ENCODE measurements at regions not wholly inside any gene's neighbourhood (a gene's known extent, or its start where the extent isn't known, plus 50 kb on each side); places are given as distances from the start of the nearest gene placed in this dataset.

DNA sequence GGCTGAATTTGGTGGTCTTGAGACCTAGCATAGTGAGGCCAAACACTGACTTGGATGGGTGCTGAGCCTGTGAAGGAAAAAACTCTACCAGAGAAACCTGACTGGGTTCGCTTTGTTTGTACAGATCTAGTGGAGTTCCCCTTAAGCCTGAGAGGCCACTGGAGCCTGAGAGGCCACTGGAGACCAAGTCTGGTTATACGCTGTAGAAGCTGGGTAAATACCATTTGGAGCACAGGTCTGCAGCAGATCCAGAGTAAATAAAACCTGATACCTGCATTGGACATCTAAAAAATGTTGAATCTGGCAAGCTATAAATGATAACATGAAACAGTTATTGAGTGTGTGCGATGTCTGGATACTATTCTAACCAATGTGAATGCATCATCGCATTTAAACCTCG is 104.3 kb upstream of the IGSF1 start:
- no peak for TF ChIP-seq CTCF (IDR thresholded peaks at IDR 0.05; ENCODE audit: unreplicated experiment)
- Mint-ChIP-seq H3K27ac (no peak overlapping the region), H3K9me3 (peaks cover 21% of the 10 kb centered on the region), H3K4me1 (no peaks in the 10 kb centered on the region), H3K4me3 (no peak overlapping the region), H3K27me3 (ENCODE audit: low read depth) (no peaks in the 10 kb centered on the region), H3K36me3 (peaks cover 30% of the 10 kb centered on the region)
- no peak for DNase-seq (ENCODE audit: low spot score in 2 of 2, unreplicated experiment in 2 of 2)

- no peak overlapping the region for H3K27ac Mint-ChIP-seq
- no peak overlapping the region for H3K4me3 Mint-ChIP-seq
Observed at GRCh38 chrX:131394384-131394783, 105.3 kb upstream of the IGSF1 start.

GRCh38 chrX:131397891-131398290 is 108.8 kb upstream of the IGSF1 start:
- peaks cover 4% of the 10 kb centered on the region for H3K9me3 Mint-ChIP-seq
- no peaks in the 10 kb centered on the region for H3K27me3 Mint-ChIP-seq (ENCODE audit: low read depth)
- no peak overlapping the region for H3K4me3 Mint-ChIP-seq
- no peak overlapping the region for H3K27ac Mint-ChIP-seq
- no peak for DNase-seq (ENCODE audit: low spot score in 2 of 2, unreplicated experiment in 2 of 2)
- no peaks in the 10 kb centered on the region for H3K4me1 Mint-ChIP-seq
- TF ChIP-seq CTCF (IDR thresholded peaks at IDR 0.05; ENCODE audit: unreplicated experiment): no peak
- peaks cover 8% of the 10 kb centered on the region for H3K36me3 Mint-ChIP-seq

More at GRCh38 chrX:131394384-131394783, 105.3 kb upstream of the IGSF1 start:
- DNase-seq (ENCODE audit: low spot score in 2 of 2, unreplicated experiment in 2 of 2): no peak
- Mint-ChIP-seq H3K4me1 (no peaks in the 10 kb centered on the region), H3K27me3 (ENCODE audit: low read depth) (no peaks in the 10 kb centered on the region), H3K36me3 (peaks cover 24% of the 10 kb centered on the region), H3K9me3 (peaks cover 16% of the 10 kb centered on the region)
- TF ChIP-seq CTCF (IDR thresholded peaks at IDR 0.05; ENCODE audit: unreplicated experiment): no peak

DNA sequence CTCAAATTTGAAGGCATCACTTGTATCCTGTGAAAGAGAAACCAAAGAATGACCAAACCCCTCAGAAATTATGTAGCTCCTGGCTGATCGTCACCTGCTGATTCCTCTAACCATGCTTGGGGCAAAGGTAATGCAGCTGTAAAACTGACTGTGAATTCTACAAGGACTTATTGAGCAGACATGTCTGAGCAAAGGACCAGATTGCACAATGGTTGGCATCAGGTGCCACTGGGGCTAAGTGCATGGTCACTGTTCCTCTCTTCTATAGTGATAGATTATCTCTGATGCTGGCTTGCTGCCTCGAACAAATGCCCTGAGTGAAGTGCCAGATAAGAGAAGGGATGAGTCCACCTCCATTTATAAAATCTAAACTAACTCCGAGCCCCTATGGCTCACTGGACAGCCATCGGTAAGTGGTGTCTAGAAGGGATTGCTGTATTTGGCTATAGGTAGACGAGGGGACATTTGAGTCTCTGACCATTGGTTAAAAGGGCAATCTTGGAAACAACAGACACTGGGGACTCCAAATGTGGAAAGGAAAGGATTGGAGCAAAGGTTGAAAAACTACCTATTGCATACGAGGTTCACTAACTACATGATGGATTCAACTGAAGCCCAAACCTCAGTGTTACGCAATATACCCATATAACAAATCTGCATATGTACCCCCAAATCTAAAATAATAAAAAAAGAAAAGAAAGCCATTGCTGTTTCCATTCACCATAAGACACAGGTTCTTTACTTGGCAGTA is 110.7 kb upstream of the IGSF1 start:
- H3K36me3 Mint-ChIP-seq: peaks cover 8% of the 10 kb centered on the region
- H3K27ac Mint-ChIP-seq: no peak overlapping the region

DNA sequence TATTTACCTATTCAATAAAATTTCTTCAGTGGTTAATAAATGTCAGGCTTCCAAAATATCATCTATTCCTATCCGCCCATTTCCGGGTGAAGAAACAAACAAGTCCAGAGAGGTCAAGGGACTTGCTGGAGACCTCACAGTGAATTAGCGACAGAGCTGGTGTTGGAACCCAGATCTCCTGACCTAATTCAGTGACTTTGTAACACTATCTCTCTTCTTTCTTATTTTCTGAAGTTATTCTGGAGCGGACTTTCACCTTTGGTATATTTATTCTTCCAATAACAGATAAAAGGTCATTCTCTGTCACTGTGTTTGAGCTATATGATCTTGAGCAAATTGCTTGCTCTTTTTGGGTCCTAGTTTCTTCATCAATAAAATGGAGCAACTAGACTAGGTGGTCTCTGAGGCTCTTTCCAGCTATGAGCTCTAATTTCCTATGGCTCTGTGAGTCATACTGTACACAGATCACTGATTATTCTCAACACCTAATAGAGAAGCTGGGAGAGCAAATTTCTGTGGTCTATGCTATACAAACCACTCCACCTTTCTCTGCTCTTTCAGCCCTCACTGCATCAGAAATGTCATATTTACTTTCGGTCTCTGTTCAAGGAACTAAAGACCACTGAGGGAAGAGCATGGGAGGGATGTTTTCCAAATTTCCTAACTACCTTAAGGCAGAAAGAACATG is 113.2 kb upstream of the IGSF1 start:
- Mint-ChIP-seq H3K27me3 (ENCODE audit: low read depth) (no peaks in the 10 kb centered on the region), H3K36me3 (peaks cover 8% of the 10 kb centered on the region), H3K4me1 (no peaks in the 10 kb centered on the region), H3K27ac (no peak overlapping the region), H3K4me3 (no peak overlapping the region), H3K9me3 (peaks cover 4% of the 10 kb centered on the region)
- DNase-seq (ENCODE audit: low spot score in 2 of 2, unreplicated experiment in 2 of 2): no peak
- TF ChIP-seq CTCF (IDR thresholded peaks at IDR 0.05; ENCODE audit: unreplicated experiment): no peak

More for the DNA sequence above, 110.7 kb upstream of the IGSF1 start:
- DNase-seq (ENCODE audit: low spot score in 2 of 2, unreplicated experiment in 2 of 2): no peak
- TF ChIP-seq CTCF (IDR thresholded peaks at IDR 0.05; ENCODE audit: unreplicated experiment): no peak
- Mint-ChIP-seq H3K27me3 (ENCODE audit: low read depth) (no peaks in the 10 kb centered on the region), H3K9me3 (peaks cover 4% of the 10 kb centered on the region), H3K4me3 (no peak overlapping the region), H3K4me1 (no peaks in the 10 kb centered on the region)

Data from mesothelial cell of epicardium (in vitro differentiated cells).